Liver (tissue), 8 donors: ENCODE measurements at regions not wholly inside any gene's neighbourhood (a gene's known extent, or its start where the extent isn't known, plus 50 kb on each side); places are given as distances from the start of the nearest gene placed in this dataset.

ENCODE experiments used
- DNase-seq: peaks from one replicate; pipeline ENCODE4 v3.0.0-alpha.2; 2017; ENCODE audit warnings: low spot score
- H3K27ac ChIP-seq, 2 donors: one replicate each; pipeline ENCODE4 v1.7.0; 2013; ENCODE audit warnings: inconsistent platforms in 2 of 2, low read length in 2 of 2, control low read depth in 1 of 2, low read depth in 1 of 2, mild to moderate bottlenecking in 1 of 2
- H3K27me3 ChIP-seq, 4 donors: one replicate each; pipeline versions ENCODE4 v1.6.1 to v1.7.0; 2013; ENCODE audit warnings: low read length in 3 of 4, inconsistent platforms in 1 of 4, mild to moderate bottlenecking in 1 of 4, moderate library complexity in 1 of 4; ENCODE audit not compliant: control insufficient read depth in 4 of 4, insufficient read depth in 4 of 4
- H3K36me3 ChIP-seq, 4 donors: one replicate each; pipeline versions ENCODE4 v1.6.1 to v1.7.0; 2013; ENCODE audit warnings: low read length in 3 of 4, mild to moderate bottlenecking in 3 of 4, low read depth in 1 of 4, moderate library complexity in 1 of 4; ENCODE audit not compliant: control insufficient read depth in 4 of 4, insufficient read depth in 3 of 4
- H3K4me1 ChIP-seq, 4 donors: one replicate each; pipeline versions ENCODE4 v1.6.1 to v1.7.0; 2013; ENCODE audit warnings: low read length in 3 of 4, mild to moderate bottlenecking in 3 of 4, moderate library complexity in 1 of 4; ENCODE audit not compliant: control insufficient read depth in 4 of 4, insufficient read depth in 4 of 4
- H3K4me3 ChIP-seq, 3 donors: one replicate each; pipeline versions ENCODE4 v1.6.1 to v1.7.0; 2013; ENCODE audit warnings: low read length in 3 of 3, control low read depth in 1 of 3, low read depth in 1 of 3, mild to moderate bottlenecking in 1 of 3
- H3K9ac ChIP-seq, 2 donors: one replicate each; pipeline ENCODE4 v1.7.0; 2013; ENCODE audit warnings: low read length in 2 of 2, mild to moderate bottlenecking in 2 of 2, moderate library complexity in 2 of 2, control low read depth in 1 of 2, low read depth in 1 of 2
- H3K9me3 ChIP-seq, 4 donors: one replicate each; pipeline versions ENCODE4 v1.6.1 to v1.7.0; 2013; ENCODE audit warnings: low read length in 3 of 4; ENCODE audit not compliant: control insufficient read depth in 4 of 4
- EGR1 ChIP-seq, 2 donors: IDR thresholded peaks; 2 replicates each; pipeline ENCODE4 v1.6.1; 2016 to 2018; ENCODE audit warnings: antibody characterized with exemption in 2 of 2, low read depth in 2 of 2
- FOXA1 ChIP-seq: IDR thresholded peaks from 2 replicates; pipeline ENCODE4 v1.6.1; 2016; ENCODE audit warnings: antibody characterized with exemption
- FOXA2 ChIP-seq: IDR thresholded peaks from 2 replicates; pipeline ENCODE4 v1.6.1; 2016; ENCODE audit warnings: antibody characterized with exemption
- GABPA ChIP-seq, 2 donors: IDR thresholded peaks in 1 of 2; conservative IDR thresholded peaks in 1 of 2; 2 replicates each; pipeline ENCODE4 v1.6.1; 2016; ENCODE audit warnings: antibody characterized with exemption in 2 of 2, mild to moderate bottlenecking in 1 of 2, moderate library complexity in 1 of 2
- HNF4A ChIP-seq, 2 donors: conservative IDR thresholded peaks; 2 replicates each; pipeline ENCODE4 v1.6.1; 2016; ENCODE audit warnings: antibody characterized with exemption in 2 of 2, mild to moderate bottlenecking in 2 of 2
- HNF4G ChIP-seq: IDR thresholded peaks from 2 replicates; pipeline ENCODE4 v1.6.1; 2016; ENCODE audit warnings: antibody characterized with exemption
- JUND ChIP-seq, 2 donors: IDR thresholded peaks; 2 replicates each; pipeline ENCODE4 v1.6.1; 2016; ENCODE audit warnings: antibody characterized with exemption in 2 of 2
- NR2F2 ChIP-seq: IDR thresholded peaks from 2 replicates; pipeline ENCODE4 v1.6.1; 2016; ENCODE audit warnings: antibody characterized with exemption
- RAD21 ChIP-seq, 2 donors: IDR thresholded peaks; 2 replicates each; pipeline ENCODE4 v1.6.1; 2016; ENCODE audit warnings: antibody characterized with exemption in 2 of 2, mild to moderate bottlenecking in 2 of 2
- SP1 ChIP-seq: IDR thresholded peaks from 2 replicates; pipeline ENCODE4 v1.6.1; 2018; ENCODE audit warnings: antibody characterized with exemption, mild to moderate bottlenecking
- TAF1 ChIP-seq: conservative IDR thresholded peaks from 2 replicates; pipeline ENCODE4 v1.6.1; 2016; ENCODE audit warnings: antibody characterized with exemption, mild to moderate bottlenecking
- YY1 ChIP-seq: IDR thresholded peaks from 2 replicates; pipeline ENCODE4 v1.6.1; 2016; ENCODE audit warnings: antibody characterized with exemption, mild to moderate bottlenecking
- WGBS: extraction: QIAGEN DNeasy Blood & Tissue Kit; methylation state at CpG from one replicate; pipeline ENCODE4 v1.1.7; 2013; 5-methylcytosine and 5-hydroxymethylcytosine counted together
- TF ChIP-seq, protein P1 (sequence below): IDR thresholded peaks from 2 replicates; pipeline ENCODE4 v1.6.1; 2016; ENCODE audit warnings: antibody characterized with exemption, mild to moderate bottlenecking
- TF ChIP-seq, protein P2 (sequence below): IDR thresholded peaks from 2 replicates; pipeline ENCODE4 v1.6.1; 2016; ENCODE audit warnings: antibody characterized with exemption
- TF ChIP-seq, protein P3 (sequence below): IDR thresholded peaks from 2 replicates; pipeline ENCODE4 v1.6.1; 2016; ENCODE audit warnings: antibody characterized with exemption
- TF ChIP-seq, protein P4 (sequence below): fragments of 150-350 bp; IDR thresholded peaks from 2 replicates; pipeline ENCODE4 v1.5.1; 2017; ENCODE audit warnings: improper control_type of control experiment, low read depth, low read length; ENCODE audit not compliant: missing input control
- TF ChIP-seq, protein P5 (sequence below): IDR thresholded peaks from 2 replicates; pipeline ENCODE4 v1.6.1; 2016; ENCODE audit warnings: antibody characterized with exemption
- donor health status: healthy.
- donor health status: healthy.
- donor health status: healthy.
- donor health status: healthy.
- donor health status: healthy.

DNA sequence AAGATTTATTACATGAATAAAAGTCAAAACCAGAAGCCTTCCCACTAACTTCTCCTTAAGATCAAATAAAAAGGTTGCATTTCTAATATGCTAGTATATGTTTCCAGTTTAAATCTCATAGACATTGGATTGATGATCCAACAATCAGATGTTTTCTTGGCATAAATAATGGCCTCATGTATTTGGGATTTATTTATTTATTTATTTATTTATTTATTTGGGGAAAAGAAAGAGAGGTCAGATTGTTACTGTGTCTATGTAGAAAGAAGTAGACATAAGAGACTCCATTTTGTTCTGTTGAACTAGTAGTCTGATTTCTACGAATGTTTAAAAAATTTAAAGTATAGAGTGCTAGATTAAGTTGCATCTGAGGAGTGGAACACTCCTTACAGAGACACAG lies 422.4 kb downstream of the ADGRL2 start:
- Histone ChIP-seq H3K9me3 (no peaks in the 10 kb centered on the region), H3K9ac (no peak overlapping the region), H3K36me3 (no peaks in the 10 kb centered on the region), H3K27me3 (no peaks in the 10 kb centered on the region), H3K4me1 (peaks cover 0 to 1% (median 0%) of the 10 kb centered on the region in 4 donors), H3K4me3 (no peak overlapping the region), H3K27ac (no peak overlapping the region)
- no peak for TF ChIP-seq SP1
- TF ChIP-seq, protein P1, sequence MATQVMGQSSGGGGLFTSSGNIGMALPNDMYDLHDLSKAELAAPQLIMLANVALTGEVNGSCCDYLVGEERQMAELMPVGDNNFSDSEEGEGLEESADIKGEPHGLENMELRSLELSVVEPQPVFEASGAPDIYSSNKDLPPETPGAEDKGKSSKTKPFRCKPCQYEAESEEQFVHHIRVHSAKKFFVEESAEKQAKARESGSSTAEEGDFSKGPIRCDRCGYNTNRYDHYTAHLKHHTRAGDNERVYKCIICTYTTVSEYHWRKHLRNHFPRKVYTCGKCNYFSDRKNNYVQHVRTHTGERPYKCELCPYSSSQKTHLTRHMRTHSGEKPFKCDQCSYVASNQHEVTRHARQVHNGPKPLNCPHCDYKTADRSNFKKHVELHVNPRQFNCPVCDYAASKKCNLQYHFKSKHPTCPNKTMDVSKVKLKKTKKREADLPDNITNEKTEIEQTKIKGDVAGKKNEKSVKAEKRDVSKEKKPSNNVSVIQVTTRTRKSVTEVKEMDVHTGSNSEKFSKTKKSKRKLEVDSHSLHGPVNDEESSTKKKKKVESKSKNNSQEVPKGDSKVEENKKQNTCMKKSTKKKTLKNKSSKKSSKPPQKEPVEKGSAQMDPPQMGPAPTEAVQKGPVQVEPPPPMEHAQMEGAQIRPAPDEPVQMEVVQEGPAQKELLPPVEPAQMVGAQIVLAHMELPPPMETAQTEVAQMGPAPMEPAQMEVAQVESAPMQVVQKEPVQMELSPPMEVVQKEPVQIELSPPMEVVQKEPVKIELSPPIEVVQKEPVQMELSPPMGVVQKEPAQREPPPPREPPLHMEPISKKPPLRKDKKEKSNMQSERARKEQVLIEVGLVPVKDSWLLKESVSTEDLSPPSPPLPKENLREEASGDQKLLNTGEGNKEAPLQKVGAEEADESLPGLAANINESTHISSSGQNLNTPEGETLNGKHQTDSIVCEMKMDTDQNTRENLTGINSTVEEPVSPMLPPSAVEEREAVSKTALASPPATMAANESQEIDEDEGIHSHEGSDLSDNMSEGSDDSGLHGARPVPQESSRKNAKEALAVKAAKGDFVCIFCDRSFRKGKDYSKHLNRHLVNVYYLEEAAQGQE, result no peak
- TF ChIP-seq, protein P2, sequence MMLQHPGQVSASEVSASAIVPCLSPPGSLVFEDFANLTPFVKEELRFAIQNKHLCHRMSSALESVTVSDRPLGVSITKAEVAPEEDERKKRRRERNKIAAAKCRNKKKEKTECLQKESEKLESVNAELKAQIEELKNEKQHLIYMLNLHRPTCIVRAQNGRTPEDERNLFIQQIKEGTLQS, result no peak
- no peak for TF ChIP-seq EGR1 (IDR thresholded peaks at IDR 0.05; ENCODE audit: low read depth in 2 of 2)
- TF ChIP-seq, protein P3, sequence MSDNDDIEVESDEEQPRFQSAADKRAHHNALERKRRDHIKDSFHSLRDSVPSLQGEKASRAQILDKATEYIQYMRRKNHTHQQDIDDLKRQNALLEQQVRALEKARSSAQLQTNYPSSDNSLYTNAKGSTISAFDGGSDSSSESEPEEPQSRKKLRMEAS, result no peak
- no peak for TF ChIP-seq HNF4A (conservative IDR thresholded peaks at IDR 0.05)
- TF ChIP-seq, protein P4, sequence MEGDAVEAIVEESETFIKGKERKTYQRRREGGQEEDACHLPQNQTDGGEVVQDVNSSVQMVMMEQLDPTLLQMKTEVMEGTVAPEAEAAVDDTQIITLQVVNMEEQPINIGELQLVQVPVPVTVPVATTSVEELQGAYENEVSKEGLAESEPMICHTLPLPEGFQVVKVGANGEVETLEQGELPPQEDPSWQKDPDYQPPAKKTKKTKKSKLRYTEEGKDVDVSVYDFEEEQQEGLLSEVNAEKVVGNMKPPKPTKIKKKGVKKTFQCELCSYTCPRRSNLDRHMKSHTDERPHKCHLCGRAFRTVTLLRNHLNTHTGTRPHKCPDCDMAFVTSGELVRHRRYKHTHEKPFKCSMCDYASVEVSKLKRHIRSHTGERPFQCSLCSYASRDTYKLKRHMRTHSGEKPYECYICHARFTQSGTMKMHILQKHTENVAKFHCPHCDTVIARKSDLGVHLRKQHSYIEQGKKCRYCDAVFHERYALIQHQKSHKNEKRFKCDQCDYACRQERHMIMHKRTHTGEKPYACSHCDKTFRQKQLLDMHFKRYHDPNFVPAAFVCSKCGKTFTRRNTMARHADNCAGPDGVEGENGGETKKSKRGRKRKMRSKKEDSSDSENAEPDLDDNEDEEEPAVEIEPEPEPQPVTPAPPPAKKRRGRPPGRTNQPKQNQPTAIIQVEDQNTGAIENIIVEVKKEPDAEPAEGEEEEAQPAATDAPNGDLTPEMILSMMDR, result no peak
- WGBS, result 91% methylated on average over 1 of the region's 1 CpG
- no peak for DNase-seq

DNA sequence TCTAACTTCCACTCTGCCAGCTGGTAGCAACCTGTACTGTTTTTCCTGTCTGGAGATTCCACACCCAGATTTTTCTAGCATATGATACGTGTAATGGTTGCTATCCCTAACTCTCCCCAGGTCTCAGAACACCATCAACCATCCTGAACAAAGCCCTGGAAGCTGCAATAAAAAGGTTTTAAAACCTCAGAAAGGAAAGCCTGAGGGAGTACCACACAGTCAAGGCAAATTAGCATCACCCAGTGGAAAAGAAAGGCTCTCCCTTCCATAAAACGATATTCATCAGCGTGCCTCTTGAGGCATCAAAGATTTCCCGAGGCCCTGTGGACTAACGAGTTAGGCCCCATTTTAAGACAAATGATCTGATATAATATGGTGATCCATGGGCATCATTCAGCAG lies 421.0 kb downstream of the ADGRL2 start:
- no peak overlapping the region for H3K9ac ChIP-seq
- 86% methylated on average over 5 of the region's 5 CpGs for WGBS
- H3K9me3 ChIP-seq, result no peaks in the 10 kb centered on the region
- H3K4me1 ChIP-seq, result peaks cover 0 to 1% (median 0%) of the 10 kb centered on the region in 4 donors
- TF ChIP-seq JUND (IDR thresholded peaks at IDR 0.05) (no peak), GABPA (IDR thresholded peaks at IDR 0.05 in 1 of 2, conservative IDR thresholded peaks at IDR 0.05 in 1 of 2) (no peak), HNF4G (no peak), RAD21 (IDR thresholded peaks at IDR 0.05) (no peak), HNF4A (conservative IDR thresholded peaks at IDR 0.05) (no peak), NR2F2 (no peak), YY1 (no peak), SP1 (no peak), EGR1 (IDR thresholded peaks at IDR 0.05; ENCODE audit: low read depth in 2 of 2) (no peak), FOXA2 (no peak), TAF1 (no peak), FOXA1 (no peak)
- TF ChIP-seq, protein P1, result no peak
- TF ChIP-seq, protein P4, result no peak
- TF ChIP-seq, protein P5, sequence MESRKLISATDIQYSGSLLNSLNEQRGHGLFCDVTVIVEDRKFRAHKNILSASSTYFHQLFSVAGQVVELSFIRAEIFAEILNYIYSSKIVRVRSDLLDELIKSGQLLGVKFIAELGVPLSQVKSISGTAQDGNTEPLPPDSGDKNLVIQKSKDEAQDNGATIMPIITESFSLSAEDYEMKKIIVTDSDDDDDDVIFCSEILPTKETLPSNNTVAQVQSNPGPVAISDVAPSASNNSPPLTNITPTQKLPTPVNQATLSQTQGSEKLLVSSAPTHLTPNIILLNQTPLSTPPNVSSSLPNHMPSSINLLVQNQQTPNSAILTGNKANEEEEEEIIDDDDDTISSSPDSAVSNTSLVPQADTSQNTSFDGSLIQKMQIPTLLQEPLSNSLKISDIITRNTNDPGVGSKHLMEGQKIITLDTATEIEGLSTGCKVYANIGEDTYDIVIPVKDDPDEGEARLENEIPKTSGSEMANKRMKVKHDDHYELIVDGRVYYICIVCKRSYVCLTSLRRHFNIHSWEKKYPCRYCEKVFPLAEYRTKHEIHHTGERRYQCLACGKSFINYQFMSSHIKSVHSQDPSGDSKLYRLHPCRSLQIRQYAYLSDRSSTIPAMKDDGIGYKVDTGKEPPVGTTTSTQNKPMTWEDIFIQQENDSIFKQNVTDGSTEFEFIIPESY, result no peak
- TF ChIP-seq, protein P3, result no peak
- no peak overlapping the region for H3K27ac ChIP-seq
- no peaks in the 10 kb centered on the region for H3K27me3 ChIP-seq
- no peak overlapping the region for H3K4me3 ChIP-seq
- DNase-seq, result no peak
- H3K36me3 ChIP-seq, result no peaks in the 10 kb centered on the region
